ENCODE measurements at regions not wholly inside any gene's neighbourhood (a gene's known extent, or its start where the extent isn't known, plus 50 kb on each side); places are given as distances from the start of the nearest gene placed in this dataset.
"Not testable (repeated sequence)": the region's sequence is repeated elsewhere in the genome, so short reads cannot be mapped to it uniquely, and the experiment has no call there.

DNA sequence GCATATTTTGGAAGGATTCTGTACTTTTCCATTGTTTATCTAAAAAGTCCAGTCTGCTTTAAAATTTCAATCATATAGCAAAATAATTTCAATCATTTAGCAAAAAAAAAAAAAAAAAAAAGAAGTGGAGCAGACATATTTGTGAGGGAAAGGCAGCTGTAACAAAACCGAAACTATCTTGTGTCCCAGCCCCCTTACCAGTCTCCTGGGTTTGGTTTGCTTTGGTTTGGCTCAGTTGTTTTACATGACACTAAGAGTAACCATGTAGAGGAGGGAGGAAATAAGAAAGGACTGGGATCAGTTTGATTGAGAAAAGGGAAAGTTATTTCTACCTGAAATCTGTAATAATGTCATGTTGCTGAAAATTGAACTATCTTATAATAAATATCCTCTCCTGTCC is 158.8 kb upstream of the GADL1 start:
- DNase-seq = no peak

GRCh38 chr3:31054032-31054431 is 159.6 kb upstream of the GADL1 start:
- no peak for DNase-seq

DNA sequence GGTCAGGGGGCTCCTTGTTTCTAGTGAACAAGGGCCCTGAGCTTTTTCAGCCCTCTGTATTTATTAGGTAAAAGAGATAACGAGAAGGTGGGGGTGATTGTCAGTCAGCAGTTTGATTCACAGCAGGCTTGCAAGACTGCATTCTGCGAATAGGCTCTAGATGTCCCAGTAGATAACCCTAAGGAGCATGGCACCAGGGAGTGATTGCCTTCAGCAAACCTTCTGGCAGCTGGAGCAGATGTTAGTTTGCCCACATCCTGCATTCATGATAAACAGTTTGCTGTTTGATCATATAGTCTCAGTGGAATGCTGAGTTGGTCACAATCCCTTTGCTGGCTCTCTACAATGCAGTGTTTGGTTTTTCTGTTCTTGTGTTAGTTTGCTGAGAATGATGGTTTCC is 161.3 kb upstream of the GADL1 start:
- no peak for DNase-seq

- no peak for DNase-seq
These were observed 163.4 kb upstream of the GADL1 start for GRCh38 chr3:31057891-31058290.

GRCh38 chr3:31064021-31064420 is 169.6 kb upstream of the GADL1 start:
- no peak for DNase-seq

- no peak for DNase-seq
These were observed 171.3 kb upstream of the GADL1 start for GRCh38 chr3:31065765-31066164.

DNA sequence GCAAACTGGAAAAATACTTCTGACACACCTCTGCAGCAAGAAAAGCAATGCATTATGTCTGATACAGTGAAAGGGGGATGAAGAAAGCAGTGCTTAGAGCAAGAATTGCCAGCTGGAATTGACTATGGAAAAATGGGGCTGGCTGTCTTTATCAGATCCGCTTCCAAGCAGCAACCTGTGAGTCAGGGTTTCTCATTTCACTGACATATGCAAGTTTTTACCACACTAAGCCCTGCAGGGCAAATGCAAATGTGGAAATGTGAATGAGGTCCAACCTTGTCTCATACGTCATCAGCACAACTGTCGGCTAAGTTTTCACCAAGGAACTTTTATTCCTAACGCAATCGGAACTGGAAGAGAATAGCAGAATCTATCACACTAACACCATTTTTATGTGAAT is 172.5 kb upstream of the GADL1 start:
- peak; percentile 95 for DNase-seq

GRCh38 chr3:31075471-31075870 is 181.0 kb upstream of the GADL1 start:
- no peak for DNase-seq

DNA sequence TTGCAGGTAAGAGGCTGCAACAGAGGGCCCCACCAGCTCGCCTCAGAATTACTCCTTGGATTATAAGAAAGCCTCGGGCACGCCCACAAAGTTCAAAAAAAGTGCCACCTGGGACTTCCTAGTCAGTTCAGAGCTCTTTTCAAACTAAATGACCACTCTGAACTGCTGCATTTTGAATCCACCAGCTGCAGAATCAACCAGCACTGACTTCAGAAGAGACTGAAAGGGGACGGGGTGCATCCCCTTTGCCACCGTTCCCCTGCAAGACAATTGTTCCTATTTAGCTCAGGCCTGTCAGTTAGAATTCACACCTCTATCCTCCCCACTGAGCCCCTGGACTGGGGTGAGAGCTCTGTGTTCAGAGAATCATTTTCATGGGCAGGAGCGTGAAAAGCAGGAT is 181.4 kb upstream of the GADL1 start:
- DNase-seq = no peak

DNA sequence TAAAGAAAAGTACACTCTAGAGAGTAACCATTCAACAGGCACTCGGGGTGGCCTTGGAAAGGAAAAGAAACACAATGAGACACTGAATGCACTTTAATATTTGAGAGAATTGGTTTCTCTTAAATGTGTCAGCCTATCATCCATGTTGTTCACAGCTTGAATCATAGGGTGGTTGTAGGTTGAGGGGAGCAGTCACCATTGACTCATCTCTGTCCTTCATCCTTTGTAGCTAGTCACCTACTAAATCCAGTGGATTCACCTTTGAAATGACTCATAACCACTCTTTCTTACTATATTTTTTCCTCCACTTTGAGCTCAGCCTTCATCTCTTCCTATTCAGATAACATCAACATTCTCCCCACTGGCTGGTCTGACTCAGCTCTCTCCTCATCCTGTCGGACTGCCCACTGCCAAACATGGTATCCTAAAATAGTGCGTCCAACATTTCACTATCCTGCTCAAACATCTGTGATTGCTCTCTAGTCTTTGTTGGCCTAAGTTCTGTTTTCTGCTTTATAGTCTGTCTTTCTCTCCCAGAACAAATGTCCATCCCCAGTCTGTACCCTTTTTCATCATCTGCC is 182.7 kb upstream of the GADL1 start:
- peak; percentile 51 for DNase-seq

DNA sequence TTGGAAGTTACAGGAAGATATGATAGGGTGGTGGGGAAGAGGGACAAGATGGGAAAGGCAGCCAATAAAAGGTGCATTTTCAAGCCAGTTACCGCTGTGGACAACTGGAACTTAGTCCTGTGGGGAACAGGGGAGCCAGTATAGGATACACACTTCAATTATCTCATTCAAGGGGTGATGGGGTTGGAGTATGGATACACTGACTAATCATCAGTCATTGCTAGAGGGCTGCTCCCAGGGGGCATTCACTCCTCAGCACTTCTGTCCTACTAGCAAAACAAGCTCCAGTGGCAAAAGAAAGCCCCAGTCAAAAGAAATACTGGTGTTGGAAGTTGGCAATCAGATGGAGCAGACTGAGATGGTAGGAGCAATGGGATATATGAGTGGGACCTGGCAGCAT is 183.4 kb upstream of the GADL1 start:
- no peak for DNase-seq

DNA sequence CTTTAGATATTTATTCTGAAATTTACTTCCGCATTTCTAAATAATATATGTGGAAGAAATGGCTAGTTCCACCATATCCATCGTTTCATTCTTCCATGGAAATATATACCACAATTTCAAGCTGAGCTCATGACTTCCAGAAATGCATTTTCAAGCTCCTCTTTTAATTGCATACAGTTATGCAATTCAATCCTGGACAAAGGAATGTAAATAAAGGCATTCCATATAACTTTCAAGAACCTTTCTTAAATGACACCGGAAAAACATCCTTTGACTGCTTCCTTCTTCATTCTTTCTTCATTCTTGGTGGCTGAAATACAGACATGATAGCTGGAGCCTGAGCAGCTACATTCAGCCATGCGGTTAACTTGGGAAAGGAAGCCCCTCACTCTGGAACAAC is 185.2 kb upstream of the GADL1 start:
- DNase-seq = no peak

- DNase-seq = no peak
These were observed 186.7 kb upstream of the GADL1 start for GRCh38 chr3:31081018-31081662.

DNA sequence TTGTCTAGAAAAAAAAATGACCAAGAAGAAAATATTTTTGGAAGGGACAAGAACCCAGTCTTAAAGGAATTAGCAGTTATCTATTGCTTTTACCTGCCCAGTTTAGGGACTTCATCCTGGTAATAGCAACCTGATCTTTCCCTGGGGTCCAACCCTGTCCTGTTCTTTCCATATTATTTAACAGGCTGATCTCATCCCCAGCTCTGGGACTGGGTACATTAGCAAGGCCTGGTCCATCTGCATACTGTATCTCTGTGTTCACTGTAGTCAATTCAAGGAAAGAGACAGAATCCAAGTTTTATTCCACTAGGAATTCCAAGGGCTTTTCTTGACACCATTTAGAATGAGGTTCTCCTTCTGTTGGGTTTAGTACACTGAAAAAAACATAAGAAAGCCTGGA is 191.7 kb upstream of the GADL1 start:
- no peak for DNase-seq

GRCh38 chr3:31086698-31087097 is 192.2 kb upstream of the GADL1 start:
- DNase-seq = no peak

GRCh38 chr3:31091748-31092147 is 197.3 kb upstream of the GADL1 start:
- no peak for DNase-seq

- no peak for DNase-seq
These were observed 198.5 kb upstream of the GADL1 start for GRCh38 chr3:31092748-31093589.

DNA sequence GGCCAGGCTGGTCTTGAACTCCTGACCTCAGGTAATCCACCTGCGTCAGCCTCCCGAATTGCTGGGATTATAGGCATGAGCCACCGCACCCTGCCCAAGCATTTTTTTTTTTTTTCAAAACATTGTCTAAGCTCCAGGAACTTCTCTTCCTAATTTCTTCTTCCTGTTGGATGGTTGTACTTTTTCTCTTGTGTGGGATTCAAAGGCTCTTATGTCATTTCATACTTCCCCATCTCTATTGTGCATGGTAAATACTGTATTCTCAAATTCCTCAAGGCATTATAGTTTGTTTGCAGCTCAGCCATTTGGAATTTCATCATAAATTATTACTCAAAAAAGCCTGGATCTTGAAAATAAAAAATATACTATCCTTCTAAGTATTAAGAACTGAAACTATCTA is 199.1 kb upstream of the GADL1 start:
- no peak for DNase-seq

- DNase-seq = no peak
These were observed 199.6 kb upstream of the GADL1 start for GRCh38 chr3:31094048-31094447.

DNA sequence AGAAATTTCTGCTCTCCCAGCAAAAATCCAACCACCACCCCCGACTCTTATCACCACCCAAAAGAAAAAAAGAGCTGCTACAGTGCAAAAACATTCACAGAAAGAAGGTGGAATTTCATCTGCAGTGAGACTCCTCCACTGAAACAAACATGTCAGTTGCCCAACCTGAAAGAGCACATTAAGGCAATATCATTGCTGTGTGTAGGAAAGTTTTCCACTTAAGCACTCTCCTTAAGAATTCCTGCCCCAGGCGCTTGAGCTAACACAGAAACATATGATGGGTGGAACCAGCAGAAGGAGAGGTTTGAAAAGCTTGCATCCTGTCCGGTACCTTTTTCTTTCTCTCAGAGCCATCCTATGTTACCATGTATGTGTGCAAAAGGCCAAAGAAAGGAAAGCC is 200.8 kb upstream of the GADL1 start:
- no peak for DNase-seq

DNA sequence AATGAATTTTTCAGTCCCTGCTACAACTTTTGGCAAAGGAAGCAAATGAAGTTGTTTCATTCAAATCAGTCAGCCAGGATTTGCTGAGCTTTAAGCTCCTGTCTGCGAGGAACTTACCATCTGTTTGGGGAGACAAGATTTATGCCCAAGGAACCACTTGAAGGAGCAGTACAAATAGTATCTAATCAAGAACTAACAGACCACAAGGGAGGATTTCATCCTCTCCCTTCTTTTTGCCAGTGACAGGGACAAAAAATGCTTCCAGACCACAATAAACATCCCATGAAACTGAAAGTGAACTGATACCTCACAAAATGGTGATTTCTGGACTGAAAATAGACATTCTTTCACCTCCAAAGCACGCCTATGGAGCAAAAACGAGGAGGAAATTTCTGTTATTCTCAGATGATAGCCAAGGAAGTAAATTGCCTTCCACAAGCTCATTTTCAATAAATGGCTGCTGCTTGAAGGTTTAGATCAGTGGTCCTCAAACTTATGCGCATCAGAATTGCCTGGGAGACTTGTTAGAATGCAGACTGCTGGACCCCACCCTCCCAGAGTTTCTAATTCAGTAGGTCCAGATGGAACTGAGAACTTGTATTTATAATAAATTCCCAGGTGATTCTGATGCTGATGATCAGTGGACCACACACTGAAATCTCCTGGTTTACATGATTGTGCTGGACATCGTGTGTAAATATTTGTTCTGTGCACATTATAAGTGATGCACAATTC is 202.4 kb upstream of the GADL1 start:
- no peak for DNase-seq

GRCh38 chr3:31100519-31100918 is 206.1 kb upstream of the GADL1 start:
- DNase-seq = no peak

DNA sequence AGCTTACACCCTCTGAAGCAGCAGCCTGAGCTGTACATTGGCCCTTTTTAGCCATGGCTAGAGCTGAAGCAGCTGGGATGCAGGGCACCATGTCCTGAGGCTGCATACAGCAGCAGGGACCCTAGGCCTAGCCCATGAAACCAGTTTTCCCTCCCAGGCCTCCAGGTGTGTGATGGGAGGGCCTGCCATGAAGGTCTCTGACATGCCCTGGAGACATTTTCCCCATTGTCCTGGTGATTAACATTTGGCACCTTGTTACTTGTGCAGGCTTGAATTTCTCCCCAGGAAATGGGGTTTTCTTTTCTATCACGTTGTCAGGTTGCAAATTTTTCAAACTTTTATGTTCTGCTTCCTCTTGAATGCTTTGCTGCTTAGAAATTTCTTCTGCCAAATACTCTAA is 206.8 kb upstream of the GADL1 start:
- not testable (repeated sequence) for DNase-seq

Measured in amniotic stem cell (primary cell).